ENCODE measurements at regions not wholly inside any gene's neighbourhood (a gene's known extent, or its start where the extent isn't known, plus 50 kb on each side); places are given as distances from the start of the nearest gene placed in this dataset.
A peak's percentile ranks its signal among the peaks of the same experiment; 100 is the strongest.

DNA sequence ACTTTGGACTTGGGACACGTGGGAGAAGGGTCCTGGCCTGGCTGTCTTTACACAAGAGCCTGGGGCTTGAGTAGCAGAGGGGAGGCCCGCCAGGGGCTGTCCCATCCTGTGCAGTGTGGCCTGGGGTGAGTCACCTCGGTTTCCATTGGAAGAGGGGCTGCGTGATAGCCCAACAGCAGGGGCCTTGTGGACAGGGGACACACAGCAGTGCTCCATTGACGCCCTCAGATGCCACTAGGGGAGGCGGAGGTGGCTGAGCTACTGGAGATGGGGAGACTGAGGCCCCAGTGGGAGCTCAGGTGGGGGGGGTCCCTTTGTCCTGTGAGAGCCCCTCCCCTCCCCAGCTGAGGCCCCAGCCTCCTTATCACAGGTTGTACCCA lies 50.0 kb upstream of the RNU6ATAC start:
- ATAC-seq (no peak), DNase-seq (peak in 2 of 6 donors; percentile 40 to 48), FAIRE-seq (no peak)
- no peaks in the 10 kb centered on the region for H3K4me1 ChIP-seq
- no peak overlapping the region for H3K4me3 ChIP-seq
- intact Hi-C loops (cut with DNase I): no loop called here
- WGBS, 2 donors: 69 to 75% methylated on average over 6 of the region's 6 CpGs
- no peaks in the 10 kb centered on the region for H3K9me3 ChIP-seq
- no peak overlapping the region for H3K27ac ChIP-seq
- H3K36me3 ChIP-seq: no peaks in the 10 kb centered on the region
- no peak for TF ChIP-seq CTCF (IDR thresholded peaks at IDR 0.05)
- no peaks in the 10 kb centered on the region for H3K27me3 ChIP-seq

GRCh38 chr9:134214766-134215419 lies 50.5 kb upstream of the RNU6ATAC start:
- Histone ChIP-seq H3K9me3 (no peaks in the 10 kb centered on the region), H3K27me3 (no peaks in the 10 kb centered on the region), H3K4me3 (no peak overlapping the region), H3K36me3 (no peaks in the 10 kb centered on the region), H3K4me1 (no peaks in the 10 kb centered on the region), H3K27ac (peak overlapping the region in 2 of 4 donors; percentile 4 to 33)
- ATAC-seq (peak in 3 of 4 donors; percentile 15 to 24 (median 23)), FAIRE-seq (no peak), DNase-seq (peak in 3 of 6 donors; percentile 27 to 60 (median 56))
- no peak for TF ChIP-seq CTCF (IDR thresholded peaks at IDR 0.05)
- 31 to 35% methylated on average over 22 of the region's 22 CpGs for WGBS, 2 donors
- intact Hi-C loops (cut with DNase I): no loop called here

DNA sequence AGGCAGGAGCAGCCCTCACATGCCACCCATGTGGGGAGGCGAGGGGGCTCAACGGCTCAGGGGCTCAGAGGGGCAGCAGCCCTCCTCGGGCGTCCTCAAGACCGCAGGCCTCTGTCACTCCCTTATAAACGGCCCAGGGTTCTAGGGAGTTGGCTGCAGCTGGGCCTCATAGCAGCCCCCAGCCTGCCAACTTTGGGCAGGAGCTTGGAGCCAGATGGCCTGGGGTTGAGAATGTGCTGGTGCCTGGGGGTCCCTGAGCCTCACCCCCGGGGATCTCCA lies 51.0 kb upstream of the RNU6ATAC start:
- 64 to 67% methylated on average over 7 of the region's 7 CpGs for WGBS, 2 donors
- H3K36me3 ChIP-seq: no peaks in the 10 kb centered on the region
- FAIRE-seq (no peak), ATAC-seq (no peak), DNase-seq (peak in 1 of 6 donors; percentile 15)
- H3K4me3 ChIP-seq: no peak overlapping the region
- intact Hi-C loops (cut with DNase I): no loop called here
- H3K9me3 ChIP-seq: no peaks in the 10 kb centered on the region
- H3K27me3 ChIP-seq: no peaks in the 10 kb centered on the region
- peak overlapping the region in 1 of 4 donors; percentile 4 for H3K27ac ChIP-seq
- TF ChIP-seq CTCF (IDR thresholded peaks at IDR 0.05): no peak
- no peaks in the 10 kb centered on the region for H3K4me1 ChIP-seq

DNA sequence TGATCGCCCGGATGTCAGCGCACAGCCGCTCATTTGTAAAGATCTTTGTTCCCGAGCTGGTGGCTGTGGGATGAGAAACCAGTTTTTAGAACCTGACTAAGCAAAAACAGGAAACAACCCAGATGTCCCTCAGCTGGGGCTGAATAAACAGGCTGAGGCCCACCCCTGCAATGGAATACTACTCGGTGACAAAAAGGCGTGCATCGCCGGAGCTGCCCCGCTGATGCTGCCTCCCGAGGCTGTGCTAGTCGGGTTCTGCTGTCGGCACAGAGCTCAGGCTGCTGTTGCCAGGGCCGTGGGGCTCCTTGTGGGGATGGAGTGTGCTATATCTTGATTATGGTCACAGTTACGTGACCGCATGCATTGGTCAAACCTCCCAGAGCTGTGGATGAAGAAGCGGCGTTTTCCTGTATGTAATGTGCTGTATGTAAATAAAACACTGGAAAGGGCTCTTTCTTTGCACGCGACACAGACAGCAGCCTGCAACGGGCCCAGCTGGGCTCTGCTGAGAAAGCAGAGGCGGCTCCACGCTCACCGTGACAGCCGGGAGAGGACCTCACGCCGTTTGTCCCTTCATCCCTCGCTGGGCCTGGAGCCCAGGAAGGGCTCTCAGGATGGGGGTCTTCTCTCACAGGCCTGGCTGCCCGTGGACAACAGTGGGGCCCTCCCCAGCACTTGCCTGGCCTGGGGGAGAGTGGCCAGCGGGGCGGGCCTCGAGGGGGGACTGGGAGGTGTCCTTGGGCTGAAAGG lies 51.5 kb upstream of the RNU6ATAC start:
- Histone ChIP-seq H3K4me1 (no peaks in the 10 kb centered on the region), H3K36me3 (no peaks in the 10 kb centered on the region), H3K4me3 (no peak overlapping the region), H3K27ac (no peak overlapping the region), H3K9me3 (no peaks in the 10 kb centered on the region), H3K27me3 (no peaks in the 10 kb centered on the region)
- ATAC-seq (peak in 3 of 4 donors; percentile 11 to 33 (median 25)), FAIRE-seq (no peak), DNase-seq (peak in 3 of 6 donors; percentile 13 to 56 (median 45))
- WGBS, 2 donors: 63 to 68% methylated on average over 32 of the region's 32 CpGs
- no peak for TF ChIP-seq CTCF (IDR thresholded peaks at IDR 0.05)
- intact Hi-C loops (cut with DNase I): no loop called here

GRCh38 chr9:134216449-134216951 lies 52.1 kb upstream of the RNU6ATAC start:
- no peak for ATAC-seq
- no peaks in the 10 kb centered on the region for H3K27me3 ChIP-seq
- H3K27ac ChIP-seq: no peak overlapping the region
- DNase-seq: peak in 3 of 6 donors; percentile 9 to 50 (median 22)
- TF ChIP-seq CTCF (IDR thresholded peaks at IDR 0.05): no peak
- FAIRE-seq: no peak
- intact Hi-C loops (cut with DNase I): no loop called here
- H3K9me3 ChIP-seq: no peaks in the 10 kb centered on the region
- H3K4me1 ChIP-seq: no peaks in the 10 kb centered on the region
- no peak overlapping the region for H3K4me3 ChIP-seq
- 69 to 77% methylated on average over 13 to 14 of the region's 14 CpGs for WGBS, 2 donors
- no peaks in the 10 kb centered on the region for H3K36me3 ChIP-seq

All from pancreas (tissue), 10 donors.